Kidney epithelial cell (primary cell): ENCODE measurements at regions not wholly inside any gene's neighbourhood (a gene's known extent, or its start where the extent isn't known, plus 50 kb on each side); places are given as distances from the start of the nearest gene placed in this dataset.

Source experiments
- DNase-seq: peaks from one replicate; pipeline ENCODE4 v3.0.0-alpha.2; 2010; ENCODE audit warnings: low read depth
- H3K27me3 ChIP-seq: 2 replicates; pipeline ENCODE4 v1.6.0; 2011; ENCODE audit warnings: low read length; ENCODE audit not compliant: control insufficient read depth, insufficient read depth
- H3K36me3 ChIP-seq: 2 replicates; pipeline ENCODE4 v1.5.1; 2011; ENCODE audit warnings: low read length; ENCODE audit not compliant: control insufficient read depth, insufficient read depth
- H3K4me3 ChIP-seq: 2 replicates; pipeline ENCODE4 v1.5.1; 2011; ENCODE audit warnings: low read depth, mild to moderate bottlenecking, control low read depth, low read length
- TF ChIP-seq, protein P1 (sequence below): IDR thresholded peaks from 2 replicates; pipeline ENCODE4 v1.5.1; 2011; ENCODE audit warnings: mild to moderate bottlenecking, moderate library complexity, low read length, control low read depth, inconsistent platforms; ENCODE audit not compliant: insufficient read depth, poor library complexity, severe bottlenecking

- Histone ChIP-seq H3K36me3 (no peaks in the 10 kb centered on the region), H3K4me3 (no peak overlapping the region), H3K27me3 (no peaks in the 10 kb centered on the region)
- no peak for DNase-seq
- TF ChIP-seq, protein P1, sequence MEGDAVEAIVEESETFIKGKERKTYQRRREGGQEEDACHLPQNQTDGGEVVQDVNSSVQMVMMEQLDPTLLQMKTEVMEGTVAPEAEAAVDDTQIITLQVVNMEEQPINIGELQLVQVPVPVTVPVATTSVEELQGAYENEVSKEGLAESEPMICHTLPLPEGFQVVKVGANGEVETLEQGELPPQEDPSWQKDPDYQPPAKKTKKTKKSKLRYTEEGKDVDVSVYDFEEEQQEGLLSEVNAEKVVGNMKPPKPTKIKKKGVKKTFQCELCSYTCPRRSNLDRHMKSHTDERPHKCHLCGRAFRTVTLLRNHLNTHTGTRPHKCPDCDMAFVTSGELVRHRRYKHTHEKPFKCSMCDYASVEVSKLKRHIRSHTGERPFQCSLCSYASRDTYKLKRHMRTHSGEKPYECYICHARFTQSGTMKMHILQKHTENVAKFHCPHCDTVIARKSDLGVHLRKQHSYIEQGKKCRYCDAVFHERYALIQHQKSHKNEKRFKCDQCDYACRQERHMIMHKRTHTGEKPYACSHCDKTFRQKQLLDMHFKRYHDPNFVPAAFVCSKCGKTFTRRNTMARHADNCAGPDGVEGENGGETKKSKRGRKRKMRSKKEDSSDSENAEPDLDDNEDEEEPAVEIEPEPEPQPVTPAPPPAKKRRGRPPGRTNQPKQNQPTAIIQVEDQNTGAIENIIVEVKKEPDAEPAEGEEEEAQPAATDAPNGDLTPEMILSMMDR = no peak
Measured at GRCh38 chr9:126116351-126117157, 210.1 kb upstream of the MVB12B start.

- no peaks in the 10 kb centered on the region for H3K27me3 ChIP-seq
- H3K36me3 ChIP-seq = no peaks in the 10 kb centered on the region
- H3K4me3 ChIP-seq = no peak overlapping the region
- no peak for DNase-seq
- TF ChIP-seq, protein P1 = no peak
Measured at GRCh38 chr9:126117158-126117425, 209.5 kb upstream of the MVB12B start.

DNA sequence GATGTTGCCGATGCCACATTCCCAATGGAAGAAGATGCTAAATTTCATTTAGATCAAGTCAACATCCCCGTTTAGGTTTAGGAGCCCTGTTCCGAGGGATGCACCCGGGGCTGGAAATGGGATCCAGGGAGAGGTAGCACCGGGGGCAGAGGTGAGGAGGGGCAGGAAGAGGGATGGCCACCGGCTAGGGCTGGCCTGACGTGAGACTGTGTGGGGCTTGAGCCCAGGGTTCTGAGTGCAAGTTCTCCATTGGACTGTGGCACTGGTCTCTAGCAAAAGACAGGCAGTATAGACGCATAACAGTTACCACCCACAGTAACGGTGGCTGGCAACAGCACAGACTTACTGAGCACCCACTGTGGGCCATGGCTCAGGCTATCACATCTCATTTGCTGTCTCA, 209.0 kb upstream of the MVB12B start:
- no peak for DNase-seq
- no peaks in the 10 kb centered on the region for H3K27me3 ChIP-seq
- TF ChIP-seq, protein P1 = no peak
- H3K4me3 ChIP-seq = no peak overlapping the region
- no peaks in the 10 kb centered on the region for H3K36me3 ChIP-seq

DNA sequence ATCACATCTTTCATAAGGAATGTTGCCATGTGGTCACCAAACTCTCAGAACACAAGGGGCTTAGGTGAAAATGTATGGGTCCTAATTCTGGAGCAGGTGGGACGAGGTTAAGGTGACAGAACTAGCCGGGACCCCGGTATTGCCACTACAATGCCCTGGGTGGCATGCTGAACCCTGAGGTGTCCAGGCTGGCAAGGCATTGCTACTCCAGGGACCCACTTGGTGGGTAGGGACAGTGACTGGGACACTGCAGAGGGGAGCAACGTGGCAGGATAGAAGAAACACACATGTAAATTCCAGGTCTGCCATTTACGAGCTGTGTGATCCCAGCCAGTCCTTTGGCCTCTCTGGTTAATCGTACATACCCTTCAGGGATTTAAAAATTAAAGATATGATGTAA, 206.9 kb upstream of the MVB12B start:
- TF ChIP-seq, protein P1 = no peak
- H3K36me3 ChIP-seq = no peaks in the 10 kb centered on the region
- H3K27me3 ChIP-seq = peaks cover 5% of the 10 kb centered on the region
- DNase-seq = no peak
- H3K4me3 ChIP-seq = no peak overlapping the region

- DNase-seq = no peak
- TF ChIP-seq, protein P1 = no peak
- Histone ChIP-seq H3K27me3 (peaks cover 8% of the 10 kb centered on the region), H3K36me3 (no peaks in the 10 kb centered on the region), H3K4me3 (no peak overlapping the region)
Measured at GRCh38 chr9:126122901-126123616, 203.6 kb upstream of the MVB12B start.
